HCT116 (cell line): ENCODE measurements at regions not wholly inside any gene's neighbourhood (a gene's known extent, or its start where the extent isn't known, plus 50 kb on each side); places are given as distances from the start of the nearest gene placed in this dataset.

Experiments
- ATAC-seq: fragments of 200-7000 bp; cut with Tn5 transposase; 2 replicates; pipeline ENCODE4 v1.9.1; 2020; ENCODE audit warnings: mild to moderate bottlenecking, moderate library complexity
- BruUV-seq: library from RNA; stranded (reverse); fragments of 400-500 nt; replicated peaks from 2 replicates; lab custom pipeline; 2021; lab: Mats Ljungman, UMichigan
- CTCF ChIA-PET: fragments of 300-600 bp; sonication (Branson Sonifier 250); formaldehyde crosslinking; loops from one replicate; lab custom pipeline; 2021; ENCODE audit warnings: antibody characterized with exemption; lab: Charles Lee
- POLR2A ChIA-PET: fragments of 300-600, 350-600 bp; sonication (Branson Sonifier 250); formaldehyde crosslinking; loops from one replicate; lab custom pipeline; 2021; ENCODE audit warnings: antibody characterized with exemption; lab: Charles Lee
- RAD21 ChIA-PET, 2 experiments: fragments of 300-600 bp; sonication (Branson Sonifier 250); formaldehyde crosslinking; loops; one replicate each; lab custom pipeline; 2023; ENCODE audit warnings: low total read pairs in 2 of 2; ENCODE audit not compliant: uncharacterized antibody in 2 of 2, unreplicated experiment in 2 of 2, low non-redundant PET in 1 of 2; lab: Charles Lee
- DNase-seq: peaks from one replicate; pipeline ENCODE4 v3.0.0-alpha.2; 2010; ENCODE audit warnings: low read depth, low spot score
- H2AFZ ChIP-seq: fragments of 200-600 bp; shearing (Covaris generic), sonication (generic); 2 replicates; pipeline ENCODE4 v1.6.1; 2017; ENCODE audit warnings: low read depth, mixed run types, mixed read lengths, antibody characterized with exemption, low read length; ENCODE audit not compliant: poor library complexity, severe bottlenecking
- H3K27ac ChIP-seq: 2 replicates; pipeline ENCODE4 v1.5.1; 2012; ENCODE audit warnings: low read depth, low read length
- H3K27me3 ChIP-seq: fragments of 200-600 bp; sonication (generic); 2 replicates; pipeline ENCODE4 v1.6.1; 2016; ENCODE audit warnings: mixed run types, low read length, mixed read lengths; ENCODE audit not compliant: insufficient read depth
- H3K36me3 ChIP-seq, 2 experiments: fragments of 200-500 bp in 1 of 2; fragments of 200-600 bp in 1 of 2; sonication (Bioruptor generic) in 1 of 2; sonication (generic) in 1 of 2; 2 replicates each; pipeline versions ENCODE4 v1.5.1 to v1.6.1; 2014 to 2016; ENCODE audit warnings: low read length in 2 of 2, inconsistent platforms in 1 of 2, mixed read lengths in 1 of 2, mixed run types in 1 of 2; ENCODE audit not compliant: insufficient read depth in 2 of 2, control insufficient read depth in 1 of 2
- H3K4me1 ChIP-seq, 2 experiments: fragments of 200-600 bp in 1 of 2; sonication (generic) in 1 of 2; 2 replicates each; pipeline versions ENCODE4 v1.5.1 to v1.6.1; 2012 to 2017; ENCODE audit warnings: low read length in 2 of 2, inconsistent platforms in 1 of 2, mild to moderate bottlenecking in 1 of 2, mixed read lengths in 1 of 2, mixed run types in 1 of 2, moderate library complexity in 1 of 2; ENCODE audit not compliant: insufficient read depth in 2 of 2, control insufficient read depth in 1 of 2
- H3K4me2 ChIP-seq: fragments of 200-600 bp; sonication (generic); 2 replicates; pipeline ENCODE4 v1.6.1; 2017; ENCODE audit warnings: mixed run types, low read length, mixed read lengths
- H3K4me3 ChIP-seq, 2 experiments: fragments of 200-600 bp in 1 of 2; sonication (generic) in 1 of 2; replicated peaks in 1 of 2; 2 replicates each; pipeline ENCODE4 v1.5.1; 2011 to 2016; ENCODE audit warnings: low read length in 2 of 2, control low read depth in 1 of 2, low read depth in 1 of 2, mild to moderate bottlenecking in 1 of 2, mixed read lengths in 1 of 2, mixed run types in 1 of 2
- H3K79me2 ChIP-seq: fragments of 200-600 bp; sonication (generic); 2 replicates; pipeline ENCODE4 v1.6.1; 2017; ENCODE audit warnings: mild to moderate bottlenecking, mixed run types, low read length, moderate library complexity, mixed read lengths; ENCODE audit not compliant: insufficient read depth
- H3K9ac ChIP-seq: fragments of 200-600 bp; sonication (generic); 2 replicates; pipeline ENCODE4 v1.6.1; 2016; ENCODE audit warnings: low read length, mixed read lengths
- H3K9me2 ChIP-seq: fragments of 200-600 bp; sonication (generic), shearing (Covaris generic); 2 replicates; pipeline ENCODE4 v1.6.1; 2017; ENCODE audit warnings: mixed run types, mild to moderate bottlenecking, moderate library complexity; ENCODE audit not compliant: insufficient read depth
- H3K9me3 ChIP-seq, 2 experiments: fragments of 200-500 bp in 1 of 2; fragments of 200-600 bp in 1 of 2; sonication (Bioruptor generic) in 1 of 2; sonication (generic) in 1 of 2; 2 replicates each; pipeline ENCODE4 v1.6.1; 2014 to 2017; ENCODE audit warnings: low read length in 2 of 2, mixed read lengths in 2 of 2, inconsistent platforms in 1 of 2, low read depth in 1 of 2, mild to moderate bottlenecking in 1 of 2, mixed run types in 1 of 2, moderate library complexity in 1 of 2; ENCODE audit not compliant: control insufficient read depth in 1 of 2, insufficient read depth in 1 of 2
- H4K20me1 ChIP-seq: fragments of 200-600 bp; sonication (generic), shearing (Covaris generic); 2 replicates; pipeline ENCODE4 v1.6.1; 2017; ENCODE audit warnings: mixed run types, mild to moderate bottlenecking, moderate library complexity; ENCODE audit not compliant: insufficient read depth
- CTCF ChIP-seq, 3 experiments: fragments of 200-600 bp in 1 of 3; sonication (generic) in 1 of 3; IDR thresholded peaks in 2 of 3; conservative IDR thresholded peaks in 1 of 3; 2 replicates each; pipeline ENCODE4 v1.5.1; 2012 to 2017; ENCODE audit warnings: low read depth in 2 of 3, low read length in 2 of 3, antibody characterized with exemption in 1 of 3, borderline replicate concordance in 1 of 3, control low read depth in 1 of 3, mild to moderate bottlenecking in 1 of 3, mixed read lengths in 1 of 3, mixed run types in 1 of 3, moderate library complexity in 1 of 3; ENCODE audit not compliant: insufficient read depth in 1 of 3
- EGR1 ChIP-seq: IDR thresholded peaks from 2 replicates; pipeline ENCODE4 v1.6.1; 2012; ENCODE audit warnings: low read depth
- MAX ChIP-seq: IDR thresholded peaks from 2 replicates; pipeline ENCODE4 v1.6.1; 2012
- POLR2A ChIP-seq: IDR thresholded peaks from 2 replicates; pipeline ENCODE4 v1.7.0; 2011; ENCODE audit warnings: borderline replicate concordance; ENCODE audit not compliant: insufficient read depth, insufficient read length; ENCODE audit errors: extremely low read depth
- RAD21 ChIP-seq: IDR thresholded peaks from 2 replicates; pipeline ENCODE4 v1.6.1; 2012; ENCODE audit warnings: low read depth, mild to moderate bottlenecking
- REST ChIP-seq: IDR thresholded peaks from 2 replicates; pipeline ENCODE4 v1.6.1; 2012; ENCODE audit warnings: low read depth
- SIN3A ChIP-seq: IDR thresholded peaks from 2 replicates; pipeline ENCODE4 v1.6.1; 2012; ENCODE audit warnings: low read depth
- SP1 ChIP-seq: IDR thresholded peaks from 2 replicates; pipeline ENCODE4 v1.6.1; 2012; ENCODE audit warnings: low read depth
- SRF ChIP-seq: IDR thresholded peaks from 2 replicates; pipeline ENCODE4 v1.6.1; 2012; ENCODE audit warnings: low read depth
- ZBTB33 ChIP-seq: IDR thresholded peaks from 2 replicates; pipeline ENCODE4 v1.6.1; 2011; ENCODE audit warnings: mild to moderate bottlenecking, low read length, moderate library complexity; ENCODE audit not compliant: insufficient replicate concordance; ENCODE audit errors: extremely low read depth
- ZFX ChIP-seq: fragments of 450-650 bp; IDR thresholded peaks from 2 replicates; pipeline ENCODE4 v1.6.1; 2017
- intact Hi-C: fragments of 100-400 bp; cut with micrococcal nuclease; formaldehyde crosslinking; loops from 2 replicates; pipeline ENCODE4 v1.10.0; 2022

GRCh38 chr7:124457841-124458240 is 307.8 kb downstream of the GPR37 start (continued):
- no peak for TF ChIP-seq REST

GRCh38 chr7:124456286-124456685 is 309.3 kb downstream of the GPR37 start:
- DNase-seq (no peak), ATAC-seq (no peak)
- CTCF ChIA-PET = no interaction called here

GRCh38 chr7:124452186-124452585 is 313.4 kb downstream of the GPR37 start:
- Histone ChIP-seq H3K27me3 (no peaks in the 10 kb centered on the region), H3K27ac (no peak overlapping the region), H3K9me2 (no peaks in the 10 kb centered on the region), H3K4me1 (no peaks in the 10 kb centered on the region), H3K9ac (no peak overlapping the region), H3K36me3 (no peaks in the 10 kb centered on the region), H4K20me1 (no peaks in the 10 kb centered on the region), H3K4me2 (no peak overlapping the region), H2AFZ (no peak overlapping the region), H3K79me2 (no peaks in the 10 kb centered on the region), H3K4me3 (no peak overlapping the region), H3K9me3 (no peaks in the 10 kb centered on the region)
- DNase-seq (no peak), ATAC-seq (no peak)
- BruUV-seq = no TSS peak
- POLR2A ChIA-PET = no interaction called here
- intact Hi-C loops = no loop called here
- RAD21 ChIA-PET = no interaction called here
- CTCF ChIA-PET = no interaction called here
- TF ChIP-seq SIN3A (no peak), POLR2A (no peak), RAD21 (no peak), SP1 (no peak), ZBTB33 (no peak), MAX (no peak), ZFX (no peak), CTCF (IDR thresholded peaks at IDR 0.05 in 2 of 3, conservative IDR thresholded peaks at IDR 0.05 in 1 of 3; ENCODE audit: borderline replicate concordance in 1 of 3, insufficient read depth in 1 of 3, low read depth in 2 of 3, low read length in 2 of 3) (no peak)

More at GRCh38 chr7:124456286-124456685, 309.3 kb downstream of the GPR37 start:
- BruUV-seq = no TSS peak
- Histone ChIP-seq H4K20me1 (no peaks in the 10 kb centered on the region), H3K9me2 (no peaks in the 10 kb centered on the region), H3K27ac (no peak overlapping the region), H3K4me3 (no peak overlapping the region), H3K79me2 (no peaks in the 10 kb centered on the region), H3K27me3 (no peaks in the 10 kb centered on the region), H3K4me2 (no peak overlapping the region), H3K9me3 (no peaks in the 10 kb centered on the region), H3K9ac (no peak overlapping the region), H2AFZ (no peak overlapping the region), H3K4me1 (no peaks in the 10 kb centered on the region), H3K36me3 (no peaks in the 10 kb centered on the region)
- POLR2A ChIA-PET = no interaction called here
- intact Hi-C loops = no loop called here
- RAD21 ChIA-PET = no interaction called here
- TF ChIP-seq SRF = no peak
- TF ChIP-seq EGR1 = no peak
